OCI-LY7 (cell line): ENCODE measurements at regions not wholly inside any gene's neighbourhood (a gene's known extent, or its start where the extent isn't known, plus 50 kb on each side); places are given as distances from the start of the nearest gene placed in this dataset.

Experiments used
- BruUV-seq: library from RNA; stranded (reverse); fragments of 400-500 nt; replicated peaks from 2 replicates; lab custom pipeline; 2021; lab: Mats Ljungman, UMichigan
- CTCF ChIA-PET: fragments of 300-600 bp; sonication (Branson Sonifier 250); formaldehyde crosslinking; loops from one replicate; lab custom pipeline; 2022; ENCODE audit warnings: antibody characterized with exemption; ENCODE audit not compliant: unreplicated experiment; lab: Charles Lee
- POLR2A ChIA-PET: fragments of 300-600 bp; sonication (Branson Sonifier 250); formaldehyde crosslinking; loops from one replicate; lab custom pipeline; 2022; ENCODE audit warnings: antibody characterized with exemption; lab: Charles Lee
- DNase-seq: peaks from one replicate; pipeline ENCODE4 v3.0.0-alpha.2; 2015; ENCODE audit warnings: low spot score
- H2AFZ ChIP-seq: fragments of 200-600 bp; sonication (generic), shearing (Covaris generic); 2 replicates; pipeline ENCODE4 v1.6.1; 2014; ENCODE audit warnings: mild to moderate bottlenecking, antibody characterized with exemption, low read length, moderate library complexity
- H3K27ac ChIP-seq: fragments of 200-600 bp; sonication (generic); 2 replicates; pipeline ENCODE4 v1.5.1; 2014; ENCODE audit warnings: mixed run types, low read depth, mild to moderate bottlenecking, moderate library complexity, low read length, inconsistent platforms; ENCODE audit not compliant: poor library complexity, severe bottlenecking
- H3K36me3 ChIP-seq: fragments of 200-600 bp; sonication (generic); 2 replicates; pipeline ENCODE4 v1.6.1; 2014; ENCODE audit warnings: mild to moderate bottlenecking, antibody characterized with exemption, low read length, moderate library complexity, mixed read lengths; ENCODE audit not compliant: insufficient read depth
- H3K4me1 ChIP-seq: fragments of 200-600 bp; sonication (generic); 2 replicates; pipeline ENCODE4 v1.5.1; 2014; ENCODE audit warnings: mild to moderate bottlenecking, low read length; ENCODE audit not compliant: insufficient read depth, poor library complexity, severe bottlenecking
- H3K4me2 ChIP-seq: fragments of 200-600 bp; sonication (generic); 2 replicates; pipeline ENCODE4 v1.6.1; 2014; ENCODE audit warnings: mild to moderate bottlenecking, low read length
- H3K4me3 ChIP-seq: fragments of 200-600 bp; sonication (generic); 2 replicates; pipeline ENCODE4 v1.5.1; 2014; ENCODE audit warnings: mild to moderate bottlenecking, low read depth, low read length; ENCODE audit not compliant: poor library complexity, severe bottlenecking
- H3K79me2 ChIP-seq: fragments of 200-600 bp; sonication (generic); 2 replicates; pipeline ENCODE4 v1.6.1; 2016; ENCODE audit warnings: low read depth, mild to moderate bottlenecking, low read length, moderate library complexity, mixed read lengths; ENCODE audit not compliant: insufficient read depth
- H3K9me2 ChIP-seq: fragments of 200-600 bp; sonication (generic); 2 replicates; pipeline ENCODE4 v1.6.1; 2016; ENCODE audit warnings: mild to moderate bottlenecking, low read length, mixed read lengths; ENCODE audit not compliant: insufficient read depth
- H3K9me3 ChIP-seq: fragments of 200-600 bp; sonication (generic); 2 replicates; pipeline ENCODE4 v1.6.1; 2014; ENCODE audit warnings: mild to moderate bottlenecking, mixed run types, low read length, mixed read lengths
- H4K20me1 ChIP-seq: fragments of 200-600 bp; sonication (generic); 2 replicates; pipeline ENCODE4 v1.6.1; 2014; ENCODE audit warnings: mild to moderate bottlenecking, antibody characterized with exemption, low read length, moderate library complexity, mixed read lengths; ENCODE audit not compliant: insufficient read depth
- CTCF ChIP-seq: fragments of 200-600 bp; sonication (generic); conservative IDR thresholded peaks from 2 replicates; pipeline ENCODE4 v1.5.1; 2014; ENCODE audit warnings: mild to moderate bottlenecking, antibody characterized with exemption, low read length, moderate library complexity, mixed read lengths
- EZH2phosphoT487 ChIP-seq: fragments of 200-600 bp; sonication (generic); IDR thresholded peaks from 2 replicates; pipeline ENCODE4 v1.6.1; 2018; ENCODE audit warnings: low read depth, borderline replicate concordance, mild to moderate bottlenecking, mixed run types, antibody characterized with exemption, low read length, moderate library complexity, mixed read lengths
- intact Hi-C: fragments of 100-400 bp; cut with micrococcal nuclease; formaldehyde crosslinking; loops from one replicate; pipeline ENCODE4 v1.10.0; 2022; ENCODE audit not compliant: unreplicated experiment

DNA sequence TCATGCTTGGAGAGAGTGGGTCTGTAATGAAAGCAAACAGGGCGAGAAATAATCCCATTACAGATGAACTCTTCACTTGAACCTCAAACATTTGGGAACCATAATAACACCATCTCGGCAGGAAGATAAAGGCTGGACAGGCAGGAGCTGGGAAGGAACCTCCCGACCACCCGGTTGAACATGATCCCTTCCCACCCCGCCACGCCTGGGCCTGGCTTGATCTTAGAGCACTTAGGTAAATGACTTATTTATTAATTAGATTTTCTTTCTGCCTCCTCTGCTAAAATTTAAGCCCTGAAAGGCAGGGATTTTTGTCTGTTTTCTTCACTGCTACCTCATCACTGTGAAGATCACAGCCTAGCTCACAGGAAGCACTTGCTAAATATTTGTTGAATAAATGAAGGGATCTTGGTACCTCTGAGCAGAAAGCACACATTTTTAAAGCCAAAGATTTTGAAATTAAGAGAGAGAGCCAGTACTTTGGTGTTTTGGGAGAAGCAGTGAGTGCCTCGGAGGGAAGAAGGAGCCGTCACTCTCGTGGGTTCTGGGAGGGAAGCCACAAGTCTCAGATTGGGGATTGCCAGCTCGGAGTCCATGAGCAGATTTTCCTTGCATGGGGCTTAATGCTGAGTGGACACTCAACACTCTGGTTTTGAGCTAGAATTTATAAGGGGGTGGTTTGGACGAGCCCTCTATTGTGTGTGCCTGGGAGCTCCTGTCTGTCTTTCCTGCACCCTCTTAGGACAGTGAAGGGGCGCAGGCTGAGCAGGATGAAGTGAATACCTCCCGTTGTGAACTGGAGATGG lies 133.3 kb downstream of the MACROH2A1 start:
- no peak for DNase-seq
- Histone ChIP-seq H3K4me2 (no peak overlapping the region), H3K9me2 (no peaks in the 10 kb centered on the region), H3K9me3 (no peaks in the 10 kb centered on the region), H3K79me2 (no peaks in the 10 kb centered on the region), H2AFZ (no peak overlapping the region), H3K4me3 (no peak overlapping the region), H3K36me3 (no peaks in the 10 kb centered on the region), H3K4me1 (no peaks in the 10 kb centered on the region), H3K27ac (no peak overlapping the region), H4K20me1 (no peaks in the 10 kb centered on the region)
- no peak for TF ChIP-seq EZH2phosphoT487
- no peak for TF ChIP-seq CTCF
- CTCF ChIA-PET = no interaction called here
- intact Hi-C loops = no loop called here
- no TSS peak for BruUV-seq
- POLR2A ChIA-PET = no interaction called here

DNA sequence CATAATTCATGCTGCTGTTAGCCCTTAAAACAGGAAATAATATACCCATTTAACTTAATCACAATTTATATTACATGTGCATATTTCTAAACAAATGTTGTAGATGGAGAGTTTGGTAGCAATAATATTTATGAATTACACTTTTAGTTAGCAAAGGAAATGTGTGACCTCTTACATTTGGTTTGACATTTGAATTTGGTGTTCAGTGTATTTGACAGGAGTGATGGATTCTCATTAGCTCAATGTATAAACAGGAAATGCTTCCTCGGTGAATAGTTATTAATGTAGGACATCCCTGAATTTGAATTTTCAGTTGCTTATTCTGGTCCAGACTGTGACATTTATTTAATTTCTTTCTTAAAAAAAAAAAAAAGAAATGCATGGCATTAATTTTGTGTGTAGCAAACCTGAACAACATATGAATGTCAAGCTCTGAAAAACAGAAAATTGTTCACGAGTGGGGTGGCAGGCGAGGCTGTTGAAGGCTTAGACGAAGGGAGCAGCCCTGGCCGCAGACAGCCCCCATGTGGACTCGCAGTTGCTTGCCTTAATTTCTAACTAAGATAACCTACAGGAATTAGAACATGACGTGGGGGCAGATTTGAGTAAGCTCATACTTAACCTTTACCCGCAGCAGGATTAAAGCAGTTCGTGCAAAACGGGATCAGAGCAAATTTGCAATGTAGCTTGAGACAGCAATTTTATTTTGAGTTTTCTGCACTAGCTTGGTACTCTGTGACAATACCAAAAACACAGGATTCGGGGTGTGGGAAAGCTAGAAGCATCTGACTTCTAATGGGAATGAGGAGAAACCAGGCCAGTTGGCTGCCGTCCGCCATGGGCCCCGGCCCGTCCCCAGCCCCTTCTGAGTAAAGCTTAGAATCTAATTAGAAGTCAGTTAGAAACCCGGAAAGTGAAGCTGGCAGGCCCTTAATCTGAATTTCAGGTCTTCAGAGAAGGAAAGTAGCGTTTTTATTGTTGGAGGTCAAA lies 134.3 kb downstream of the MACROH2A1 start:
- CTCF ChIA-PET = no interaction called here
- Histone ChIP-seq H3K4me2 (no peak overlapping the region), H3K36me3 (no peaks in the 10 kb centered on the region), H3K79me2 (no peaks in the 10 kb centered on the region), H3K9me3 (no peaks in the 10 kb centered on the region), H3K4me3 (no peak overlapping the region), H2AFZ (no peak overlapping the region), H4K20me1 (no peaks in the 10 kb centered on the region), H3K9me2 (no peaks in the 10 kb centered on the region), H3K4me1 (no peaks in the 10 kb centered on the region), H3K27ac (no peak overlapping the region)
- BruUV-seq = no TSS peak
- no peak for DNase-seq
- intact Hi-C loops = no loop called here
- TF ChIP-seq CTCF (no peak), EZH2phosphoT487 (no peak)
- POLR2A ChIA-PET = interaction anchor here (0.7 kb wide), 1 partner anchor 507 kb away, joined by 4 read pairs; no protein-coding TSS in a partner anchor
